HepG2 (cell line): ENCODE measurements at regions not wholly inside any gene's neighbourhood (a gene's known extent, or its start where the extent isn't known, plus 50 kb on each side); places are given as distances from the start of the nearest gene placed in this dataset.

Experiments
- ATAC-seq: fragments of 200-7000 bp; cut with Tn5 transposase; 3 replicates; pipeline ENCODE4 v1.9.1; 2020; ENCODE audit warnings: mild to moderate bottlenecking, moderate library complexity
- BruUV-seq: library from RNA; stranded (reverse); fragments of 400-500 nt; replicated peaks from 2 replicates; lab custom pipeline; 2021; lab: Mats Ljungman, UMichigan
- CTCF ChIA-PET: fragments of 300-600 bp; formaldehyde crosslinking; extraction: SDS; loops from one replicate; lab custom pipeline; 2021; ENCODE audit warnings: low total read pairs, inconsistent platforms, low intra/inter-chr PET ratio; lab: Yijun Ruan, JAX
- POLR2A ChIA-PET: fragments of 350-600 bp; sonication (Branson Sonifier 250); formaldehyde crosslinking; loops from one replicate; lab custom pipeline; 2020; ENCODE audit warnings: antibody characterized with exemption, inconsistent platforms; lab: Yijun Ruan, JAX
- DNase-seq: peaks from one replicate; pipeline ENCODE4 v3.0.0-alpha.2; 2015; ENCODE audit warnings: low spot score
- FAIRE-seq: peaks from 3 replicates; lab custom pipeline; 2011; peaks lifted over from hg19 to GRCh38; lab: Jason Lieb, UNC
- H2AFZ ChIP-seq: one replicate; pipeline ENCODE4 v1.6.1; 2011; ENCODE audit warnings: low read length, inconsistent platforms
- H3K27ac ChIP-seq: fragments of 300-600 bp; 3 replicates; pipeline ENCODE4 v1.8.0; 2011; ENCODE audit warnings: mixed run types, mild to moderate bottlenecking, mixed read lengths, low read length, inconsistent platforms; ENCODE audit not compliant: insufficient read depth; ENCODE audit errors: extremely low read length
- H3K27me3 ChIP-seq, 2 experiments: fragments of 200-600 bp in 1 of 2; 2 replicates in 1 of 2; 3 replicates in 1 of 2; pipeline versions ENCODE4 v1.6.0 to v1.8.0; 2011; ENCODE audit warnings: low read length in 2 of 2, mild to moderate bottlenecking in 2 of 2, moderate library complexity in 2 of 2, inconsistent platforms in 1 of 2; ENCODE audit not compliant: insufficient read depth in 2 of 2, control insufficient read depth in 1 of 2
- H3K36me3 ChIP-seq, 2 experiments: fragments of 200-600 bp in 1 of 2; replicated peaks in 1 of 2; 2 replicates in 1 of 2; 3 replicates in 1 of 2; pipeline versions ENCODE4 v1.5.1 to v1.8.0; 2011; ENCODE audit warnings: low read length in 2 of 2, inconsistent platforms in 1 of 2; ENCODE audit not compliant: insufficient read depth in 2 of 2, control insufficient read depth in 1 of 2
- H3K4me1 ChIP-seq: 2 replicates; pipeline ENCODE4 v1.5.1; 2012; ENCODE audit warnings: low read length, inconsistent platforms; ENCODE audit not compliant: insufficient read depth
- H3K4me2 ChIP-seq: 2 replicates; pipeline ENCODE4 v1.6.0; 2011; ENCODE audit warnings: low read depth, low read length, inconsistent platforms
- H3K4me3 ChIP-seq, 3 experiments: fragments of 200-600 bp in 1 of 3; sonication (generic), shearing (Covaris generic) in 1 of 3; replicated peaks in 1 of 3; 2 replicates each; pipeline ENCODE4 v1.5.1; 2011 to 2016; ENCODE audit warnings: low read length in 3 of 3, inconsistent platforms in 2 of 3, low read depth in 2 of 3, mild to moderate bottlenecking in 2 of 3, control low read depth in 1 of 3, mixed read lengths in 1 of 3; ENCODE audit not compliant: insufficient read depth in 1 of 3
- H3K79me2 ChIP-seq: one replicate; pipeline ENCODE4 v1.6.1; 2011; ENCODE audit warnings: low read length, inconsistent platforms; ENCODE audit not compliant: insufficient read depth
- H3K9ac ChIP-seq: 2 replicates; pipeline ENCODE4 v1.6.0; 2011; ENCODE audit warnings: mild to moderate bottlenecking, low read depth, low read length, inconsistent platforms; ENCODE audit not compliant: insufficient read depth
- H3K9me3 ChIP-seq: 2 replicates; pipeline ENCODE4 v1.5.1; 2012; ENCODE audit warnings: mild to moderate bottlenecking, low read length
- H4K20me1 ChIP-seq: 2 replicates; pipeline ENCODE4 v1.6.0; 2011; ENCODE audit warnings: inconsistent platforms, mild to moderate bottlenecking, low read length, moderate library complexity; ENCODE audit not compliant: insufficient read depth
- ADNP ChIP-seq: sonication (generic); formaldehyde crosslinking; IDR thresholded peaks from 2 replicates; pipeline ENCODE4 v1.4.0; 2020; ENCODE audit warnings: missing genetic modification reagents
- ATF5 ChIP-seq: sonication (generic); formaldehyde crosslinking; IDR thresholded peaks from 2 replicates; pipeline ENCODE4 v1.4.0; 2020; ENCODE audit warnings: mild to moderate bottlenecking, low read depth, missing genetic modification reagents
- ATF7 ChIP-seq, 2 experiments: fragments of 450-650 bp in 1 of 2; sonication (generic) in 1 of 2; formaldehyde crosslinking in 1 of 2; IDR thresholded peaks; 2 replicates each; pipeline versions ENCODE4 v1.4.0 to v1.6.1; 2016 to 2020; ENCODE audit warnings: antibody characterized with exemption in 1 of 2, mild to moderate bottlenecking in 1 of 2, missing genetic modification reagents in 1 of 2
- BHLHE40 ChIP-seq: IDR thresholded peaks from 2 replicates; pipeline ENCODE4 v1.6.1; 2011; ENCODE audit warnings: low read length, improper control_type of control experiment
- DZIP1 ChIP-seq: sonication (generic); formaldehyde crosslinking; IDR thresholded peaks from 2 replicates; pipeline ENCODE4 v1.5.0; 2020; ENCODE audit warnings: mild to moderate bottlenecking, missing genetic modification reagents
- HMGXB3 ChIP-seq: sonication (generic); formaldehyde crosslinking; IDR thresholded peaks from 2 replicates; pipeline ENCODE4 v1.4.0; 2020; ENCODE audit warnings: missing genetic modification reagents, borderline replicate concordance
- HNF4G ChIP-seq, 2 experiments: sonication (generic) in 1 of 2; formaldehyde crosslinking in 1 of 2; IDR thresholded peaks; 2 replicates each; pipeline versions ENCODE4 v1.4.0 to v1.6.1; 2011 to 2020; ENCODE audit warnings: borderline replicate concordance in 2 of 2, low read depth in 2 of 2, mild to moderate bottlenecking in 2 of 2, low read length in 1 of 2, missing genetic modification reagents in 1 of 2, moderate library complexity in 1 of 2
- JUNB ChIP-seq: sonication (generic); formaldehyde crosslinking; IDR thresholded peaks from 2 replicates; pipeline ENCODE4 v1.8.0; 2022; ENCODE audit warnings: missing genetic modification reagents, mild to moderate bottlenecking, borderline replicate concordance
- MED13 ChIP-seq: sonication (generic); formaldehyde crosslinking; IDR thresholded peaks from 2 replicates; pipeline ENCODE4 v1.5.0; 2020; ENCODE audit warnings: missing genetic modification reagents
- MYC ChIP-seq: sonication (generic); formaldehyde crosslinking; IDR thresholded peaks from 2 replicates; pipeline ENCODE4 v1.9.0; 2021; ENCODE audit warnings: missing genetic modification reagents, borderline replicate concordance
- RXRB ChIP-seq: IDR thresholded peaks from 2 replicates; pipeline ENCODE4 v1.6.1; 2016; ENCODE audit warnings: borderline replicate concordance, missing genetic modification reagents, missing compliant biosample characterization
- SALL1 ChIP-seq: sonication (generic); formaldehyde crosslinking; IDR thresholded peaks from 2 replicates; pipeline ENCODE4 v1.8.0; 2022; ENCODE audit warnings: mild to moderate bottlenecking, missing genetic modification reagents
- TEAD2 ChIP-seq: sonication (generic); formaldehyde crosslinking; IDR thresholded peaks from 2 replicates; pipeline ENCODE4 v1.9.0; 2021; ENCODE audit warnings: missing genetic modification reagents
- ZNF3 ChIP-seq: IDR thresholded peaks from 2 replicates; pipeline ENCODE4 v1.7.0; 2017; ENCODE audit warnings: inconsistent platforms
- ZNF414 ChIP-seq: sonication (generic); formaldehyde crosslinking; IDR thresholded peaks from 2 replicates; pipeline ENCODE4 v1.5.0; 2020; ENCODE audit warnings: missing genetic modification reagents
- ZNF557 ChIP-seq: sonication (generic); formaldehyde crosslinking; IDR thresholded peaks from 2 replicates; pipeline ENCODE4 v1.4.0; 2020; ENCODE audit warnings: missing genetic modification reagents
- ZNF780A ChIP-seq: sonication (generic); formaldehyde crosslinking; IDR thresholded peaks from 2 replicates; pipeline ENCODE4 v1.8.0; 2022; ENCODE audit warnings: mild to moderate bottlenecking, missing genetic modification reagents, moderate library complexity
- ZNF891 ChIP-seq: sonication (generic); formaldehyde crosslinking; IDR thresholded peaks from 2 replicates; pipeline ENCODE4 v1.5.0; 2020; ENCODE audit warnings: mild to moderate bottlenecking, missing genetic modification reagents
- WGBS: methylation state at CpG from one replicate; pipeline ENCODE4 v1.1.6; 2017; ENCODE audit warnings: low lambda C conversion rate; 5-methylcytosine and 5-hydroxymethylcytosine counted together
- in situ Hi-C: cut with HindIII; loops from 2 replicates; pipeline ENCODE4 v1.10.0; 2017; ENCODE audit warnings: low pct_unique_long_range_greater_than_20kb; ENCODE audit not compliant: extremely low pct_ligation_motif_present
- intact Hi-C: fragments of 100-400 bp; cut with micrococcal nuclease; formaldehyde crosslinking; loops from one replicate; pipeline ENCODE4 v1.10.0; 2022; ENCODE audit not compliant: unreplicated experiment

- Histone ChIP-seq H3K4me1 (no peaks in the 10 kb centered on the region), H3K4me2 (no peak overlapping the region), H3K27me3 (no peaks in the 10 kb centered on the region), H4K20me1 (no peaks in the 10 kb centered on the region), H3K36me3 (peaks cover 26 to 66% of the 10 kb centered on the region in 2 experiments), H3K4me3 (no peak overlapping the region), H3K27ac (no peak overlapping the region), H3K9me3 (no peaks in the 10 kb centered on the region), H2AFZ (no peak overlapping the region), H3K79me2 (no peaks in the 10 kb centered on the region), H3K9ac (no peak overlapping the region)
- DNase-seq (no peak), ATAC-seq (no peak), FAIRE-seq (no peak)
- ChIA-PET CTCF (no interaction called here), POLR2A (no interaction called here)
- no TSS peak for BruUV-seq
- intact Hi-C loops = no loop called here
- in situ Hi-C loops = no loop called here
- 99% methylated on average over 6 of the region's 7 CpGs for WGBS
- TF ChIP-seq HMGXB3 (CRISPR knock-in tag) (no peak), ATF7 (IDR thresholded peaks at IDR 0.05) (no peak), ATF7 (CRISPR knock-in tag; IDR thresholded peaks at IDR 0.05) (no peak), ADNP (CRISPR knock-in tag) (no peak), JUNB (CRISPR knock-in tag) (no peak), MYC (no peak), ZNF780A (no peak), MED13 (CRISPR knock-in tag) (no peak), ZNF891 (no peak), ZNF557 (CRISPR knock-in tag) (no peak), RXRB (CRISPR knock-in tag) (no peak), BHLHE40 (no peak), SALL1 (CRISPR knock-in tag) (no peak), ZNF3 (CRISPR knock-in tag) (no peak), ZNF414 (CRISPR knock-in tag) (no peak), ATF5 (CRISPR knock-in tag) (no peak), HNF4G (IDR thresholded peaks at IDR 0.05; ENCODE audit: borderline replicate concordance, low read depth, low read length) (no peak), HNF4G (CRISPR knock-in tag; IDR thresholded peaks at IDR 0.05; ENCODE audit: borderline replicate concordance, low read depth) (no peak), DZIP1 (CRISPR knock-in tag) (no peak), TEAD2 (CRISPR knock-in tag) (no peak)
Measured at GRCh38 chr11:71103266-71103665, 149.1 kb downstream of the SHANK2 start.
